ENCODE measurements at regions not wholly inside any gene's neighbourhood (a gene's known extent, or its start where the extent isn't known, plus 50 kb on each side); places are given as distances from the start of the nearest gene placed in this dataset.

DNA sequence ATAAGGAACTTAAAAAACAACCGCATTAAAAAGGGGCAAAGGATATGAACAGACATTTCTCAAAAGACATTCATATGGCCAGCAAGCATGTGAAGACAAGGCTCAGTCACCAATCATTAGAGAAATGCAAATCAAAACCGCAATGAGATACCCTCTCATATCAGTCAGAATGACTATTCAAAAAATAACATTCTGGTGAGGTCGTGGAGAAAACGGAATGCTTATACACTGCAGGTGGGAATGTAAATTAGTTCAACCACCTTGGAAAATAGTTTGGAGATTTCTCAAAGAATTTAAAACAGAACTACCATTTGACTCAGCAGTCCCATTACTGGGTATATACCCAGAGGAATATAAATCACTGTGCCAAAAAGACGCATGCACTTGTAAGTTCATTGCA lies 496.6 kb upstream of the SGO1 start:
- no peak for TF ChIP-seq CTCF (IDR thresholded peaks at IDR 0.05; ENCODE audit: low read length)
- TF ChIP-seq EZH2 (optimal IDR thresholded peaks at IDR 0.05; ENCODE audit: low read depth, low read length), result no peak
- no peak for TF ChIP-seq EZH2phosphoT487 (IDR thresholded peaks at IDR 0.05; ENCODE audit: low read length)
